ENCODE measurements at regions not wholly inside any gene's neighbourhood (a gene's known extent, or its start where the extent isn't known, plus 50 kb on each side); places are given as distances from the start of the nearest gene placed in this dataset.

DNA sequence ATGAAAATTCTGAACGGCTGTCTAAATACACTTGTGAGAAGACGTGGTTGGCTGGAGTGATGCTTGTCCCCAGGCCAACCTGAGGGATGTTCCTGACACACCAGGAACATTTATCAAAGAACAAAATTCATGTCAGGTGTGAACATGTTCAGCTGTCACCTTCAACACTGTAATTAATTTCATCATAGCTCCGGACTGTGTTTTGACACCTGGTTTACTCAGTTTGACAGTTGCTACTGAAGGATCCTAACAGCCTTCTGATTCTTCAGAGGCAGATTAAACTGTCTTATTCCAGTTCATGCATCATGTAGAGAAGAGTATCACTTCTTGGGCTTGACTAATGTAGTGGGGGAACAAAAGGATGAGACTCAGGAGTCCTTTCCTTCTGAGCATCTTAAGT is 134.1 kb downstream of the NPR3 start:
- Histone ChIP-seq H4K20me1 (ENCODE audit: control insufficient read depth, extremely low read depth, insufficient read depth, low read length) (no peaks in the 10 kb centered on the region), H3K27me3 (ENCODE audit: control insufficient read depth, extremely low read depth, insufficient read depth, low read length) (peaks cover 2% of the 10 kb centered on the region), H3K79me2 (ENCODE audit: control insufficient read depth, insufficient read depth, low read length) (no peaks in the 10 kb centered on the region), H3K36me3 (ENCODE audit: control insufficient read depth in 2 of 2, extremely low read depth in 1 of 2, insufficient read depth in 2 of 2, low read length in 2 of 2) (no peaks in the 10 kb centered on the region), H3K9ac (ENCODE audit: control insufficient read depth, extremely low read depth, insufficient read depth, low read length) (no peak overlapping the region), H3K9me1 (ENCODE audit: control insufficient read depth, extremely low read depth, insufficient read depth, low read length) (no peaks in the 10 kb centered on the region), H2AFZ (ENCODE audit: control insufficient read depth, low read length) (no peak overlapping the region), H3K4me3 (ENCODE audit: control insufficient read depth in 2 of 3, extremely low read depth in 1 of 3, insufficient read depth in 2 of 3, low read depth in 1 of 3, low read length in 3 of 3) (no peak overlapping the region), H3K4me1 (ENCODE audit: control insufficient read depth, extremely low read depth, insufficient read depth, low read length) (no peaks in the 10 kb centered on the region), H3K9me3 (ENCODE audit: control insufficient read depth, low read depth, low read length) (no peaks in the 10 kb centered on the region), H3K27ac (ENCODE audit: control insufficient read depth, insufficient read depth, low read length) (no peak overlapping the region), H3K4me2 (ENCODE audit: control insufficient read depth, extremely low read depth, insufficient read depth, low read depth, low read length) (no peak overlapping the region)
- dilution Hi-C loops (cut with MboI; ENCODE audit: extremely low pct_ligation_motif_present, low sequenced_read_pairs), result no loop called here
- FAIRE-seq (no peak), DNase-seq (ENCODE audit: low read depth, low spot score) (no peak)
- TF ChIP-seq, protein P1, sequence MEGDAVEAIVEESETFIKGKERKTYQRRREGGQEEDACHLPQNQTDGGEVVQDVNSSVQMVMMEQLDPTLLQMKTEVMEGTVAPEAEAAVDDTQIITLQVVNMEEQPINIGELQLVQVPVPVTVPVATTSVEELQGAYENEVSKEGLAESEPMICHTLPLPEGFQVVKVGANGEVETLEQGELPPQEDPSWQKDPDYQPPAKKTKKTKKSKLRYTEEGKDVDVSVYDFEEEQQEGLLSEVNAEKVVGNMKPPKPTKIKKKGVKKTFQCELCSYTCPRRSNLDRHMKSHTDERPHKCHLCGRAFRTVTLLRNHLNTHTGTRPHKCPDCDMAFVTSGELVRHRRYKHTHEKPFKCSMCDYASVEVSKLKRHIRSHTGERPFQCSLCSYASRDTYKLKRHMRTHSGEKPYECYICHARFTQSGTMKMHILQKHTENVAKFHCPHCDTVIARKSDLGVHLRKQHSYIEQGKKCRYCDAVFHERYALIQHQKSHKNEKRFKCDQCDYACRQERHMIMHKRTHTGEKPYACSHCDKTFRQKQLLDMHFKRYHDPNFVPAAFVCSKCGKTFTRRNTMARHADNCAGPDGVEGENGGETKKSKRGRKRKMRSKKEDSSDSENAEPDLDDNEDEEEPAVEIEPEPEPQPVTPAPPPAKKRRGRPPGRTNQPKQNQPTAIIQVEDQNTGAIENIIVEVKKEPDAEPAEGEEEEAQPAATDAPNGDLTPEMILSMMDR (optimal IDR thresholded peaks at IDR 0.05 in 1 of 3, IDR thresholded peaks at IDR 0.05 in 1 of 3, conservative IDR thresholded peaks at IDR 0.05 in 1 of 3; ENCODE audit: extremely low read depth in 1 of 3, insufficient read depth in 2 of 3, low read length in 3 of 3), result no peak
- no peak for TF ChIP-seq EZH2 (IDR thresholded peaks at IDR 0.05; ENCODE audit: low read length)

DNA sequence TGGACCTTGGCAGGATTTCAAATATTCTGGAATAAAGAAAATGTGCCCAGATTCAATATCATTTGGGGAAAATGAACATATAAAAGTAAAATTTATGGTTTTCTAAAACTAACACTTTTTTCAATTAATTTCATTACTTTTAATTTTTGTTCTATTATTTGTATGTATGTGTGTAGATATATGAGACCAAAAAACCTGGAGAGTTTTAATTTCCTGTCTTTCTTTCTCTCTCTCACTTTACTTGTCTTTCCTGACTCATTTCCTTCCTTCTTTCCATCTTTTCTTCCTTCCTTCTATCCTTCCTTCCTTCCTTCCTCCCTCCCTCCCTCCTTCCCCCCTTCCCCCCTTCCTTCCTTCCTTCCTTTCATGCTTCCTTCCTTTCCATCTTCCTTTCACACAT is 137.0 kb downstream of the NPR3 start:
- Histone ChIP-seq H3K9me3 (ENCODE audit: control insufficient read depth, low read depth, low read length) (no peaks in the 10 kb centered on the region), H3K79me2 (ENCODE audit: control insufficient read depth, insufficient read depth, low read length) (no peaks in the 10 kb centered on the region), H3K9me1 (ENCODE audit: control insufficient read depth, extremely low read depth, insufficient read depth, low read length) (no peaks in the 10 kb centered on the region), H3K4me2 (ENCODE audit: control insufficient read depth, extremely low read depth, insufficient read depth, low read depth, low read length) (no peak overlapping the region), H3K27ac (ENCODE audit: control insufficient read depth, insufficient read depth, low read length) (no peak overlapping the region), H3K36me3 (ENCODE audit: control insufficient read depth in 2 of 2, extremely low read depth in 1 of 2, insufficient read depth in 2 of 2, low read length in 2 of 2) (no peaks in the 10 kb centered on the region), H2AFZ (ENCODE audit: control insufficient read depth, low read length) (no peak overlapping the region), H3K4me1 (ENCODE audit: control insufficient read depth, extremely low read depth, insufficient read depth, low read length) (no peaks in the 10 kb centered on the region), H3K4me3 (ENCODE audit: control insufficient read depth in 2 of 3, extremely low read depth in 1 of 3, insufficient read depth in 2 of 3, low read depth in 1 of 3, low read length in 3 of 3) (no peak overlapping the region), H3K9ac (ENCODE audit: control insufficient read depth, extremely low read depth, insufficient read depth, low read length) (no peak overlapping the region), H4K20me1 (ENCODE audit: control insufficient read depth, extremely low read depth, insufficient read depth, low read length) (no peaks in the 10 kb centered on the region), H3K27me3 (ENCODE audit: control insufficient read depth, extremely low read depth, insufficient read depth, low read length) (peaks cover 6% of the 10 kb centered on the region)
- no peak for FAIRE-seq
- dilution Hi-C loops (cut with MboI; ENCODE audit: extremely low pct_ligation_motif_present, low sequenced_read_pairs), result no loop called here
- TF ChIP-seq, protein P1 (optimal IDR thresholded peaks at IDR 0.05 in 1 of 3, IDR thresholded peaks at IDR 0.05 in 1 of 3, conservative IDR thresholded peaks at IDR 0.05 in 1 of 3; ENCODE audit: extremely low read depth in 1 of 3, insufficient read depth in 2 of 3, low read length in 3 of 3), result no peak
- TF ChIP-seq EZH2 (IDR thresholded peaks at IDR 0.05; ENCODE audit: low read length), result no peak
- no peak for DNase-seq (ENCODE audit: low read depth, low spot score)
